Dedifferentiated amniotic fluid mesenchymal stem cell (primary cell): ENCODE measurements at regions not wholly inside any gene's neighbourhood (a gene's known extent, or its start where the extent isn't known, plus 50 kb on each side); places are given as distances from the start of the nearest gene placed in this dataset.
"Not testable (repeated sequence)": the region's sequence is repeated elsewhere in the genome, so short reads cannot be mapped to it uniquely, and the experiment has no call there.

Experiments used
- DNase-seq: peaks from one replicate; pipeline ENCODE4 v3.0.0-alpha.2; 2016; ENCODE audit errors: extremely low spot score

- no peak for DNase-seq
These were observed 174.8 kb downstream of the PDGFRA start for GRCh38 chr4:54403700-54404453.

DNA sequence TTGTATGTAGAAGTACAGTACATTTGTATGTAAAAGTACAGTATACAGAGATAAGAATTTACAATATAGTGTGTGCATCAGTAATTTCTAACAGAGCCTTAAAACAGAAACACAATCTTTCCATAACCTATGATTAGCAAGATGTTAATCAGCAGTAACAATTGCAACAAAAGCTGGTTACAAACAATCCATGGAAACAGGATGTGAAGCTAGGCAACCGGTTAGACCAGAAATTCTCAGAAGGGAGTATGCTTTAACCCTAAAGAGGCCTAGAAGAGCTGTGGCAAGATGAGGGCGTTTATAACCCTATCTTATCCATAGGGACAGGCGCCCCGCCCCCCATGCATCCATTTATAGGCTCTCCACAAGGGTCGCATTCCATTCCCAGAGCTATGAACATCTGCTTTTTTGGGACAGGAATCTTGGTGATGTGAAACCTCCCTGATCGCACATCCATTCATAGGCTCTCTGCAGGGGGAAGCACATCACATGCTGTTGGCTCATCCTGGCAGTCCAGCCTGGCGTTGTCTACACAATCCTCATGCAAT lies 180.3 kb downstream of the PDGFRA start:
- not testable (repeated sequence) for DNase-seq

- DNase-seq = no peak
These were observed 185.5 kb downstream of the PDGFRA start for GRCh38 chr4:54414545-54414944.

GRCh38 chr4:54417476-54417875 lies 188.4 kb downstream of the PDGFRA start:
- no peak for DNase-seq

DNA sequence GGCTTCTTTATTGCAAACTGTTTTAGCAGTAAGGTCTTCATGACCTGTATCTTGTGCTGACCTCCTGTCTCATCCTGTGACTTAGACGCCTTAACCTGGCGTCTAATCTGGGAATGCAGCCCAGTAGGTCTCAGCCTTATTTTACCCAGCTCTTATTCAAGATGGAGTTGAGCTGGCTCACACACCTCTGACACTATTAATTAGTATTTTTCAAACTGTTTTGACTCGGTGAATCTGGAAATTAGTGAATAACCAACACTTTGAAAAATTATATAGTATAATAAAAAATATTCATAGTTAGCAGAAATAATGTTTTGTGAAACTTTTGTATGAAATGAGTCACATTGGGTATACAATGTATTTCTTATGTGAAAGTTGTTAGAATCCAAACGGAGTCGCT lies 189.4 kb downstream of the PDGFRA start:
- DNase-seq = no peak

GRCh38 chr4:54423066-54423465 lies 194.0 kb downstream of the PDGFRA start:
- no peak for DNase-seq

DNA sequence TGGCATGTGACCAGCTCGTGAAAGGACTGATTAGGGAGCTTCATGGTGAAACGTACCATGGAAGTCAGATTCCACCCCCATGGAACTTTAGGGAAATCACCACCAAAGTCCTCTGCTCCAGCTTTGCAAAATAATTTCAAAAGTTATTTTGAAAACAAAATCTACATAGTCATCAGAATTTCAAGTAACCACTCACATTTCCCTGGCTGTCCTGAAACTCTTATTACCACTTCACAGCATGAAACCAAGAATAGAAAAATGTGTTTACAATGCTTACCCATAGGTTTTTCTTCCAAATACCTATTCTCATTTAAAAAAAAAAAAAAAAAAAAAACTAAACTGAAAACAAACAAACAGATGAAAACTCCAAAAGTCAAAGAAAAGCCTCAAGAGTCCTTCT lies 198.7 kb downstream of the PDGFRA start:
- no peak for DNase-seq

GRCh38 chr4:54428940-54429339 lies 199.8 kb downstream of the PDGFRA start:
- no peak for DNase-seq

- no peak for DNase-seq
These were observed 204.6 kb downstream of the PDGFRA start for GRCh38 chr4:54433686-54434085.

GRCh38 chr4:54439831-54440243 lies 210.7 kb downstream of the PDGFRA start:
- DNase-seq = peak; percentile 34

GRCh38 chr4:54440394-54441136 lies 211.5 kb downstream of the PDGFRA start:
- peak; percentile 48 for DNase-seq

DNA sequence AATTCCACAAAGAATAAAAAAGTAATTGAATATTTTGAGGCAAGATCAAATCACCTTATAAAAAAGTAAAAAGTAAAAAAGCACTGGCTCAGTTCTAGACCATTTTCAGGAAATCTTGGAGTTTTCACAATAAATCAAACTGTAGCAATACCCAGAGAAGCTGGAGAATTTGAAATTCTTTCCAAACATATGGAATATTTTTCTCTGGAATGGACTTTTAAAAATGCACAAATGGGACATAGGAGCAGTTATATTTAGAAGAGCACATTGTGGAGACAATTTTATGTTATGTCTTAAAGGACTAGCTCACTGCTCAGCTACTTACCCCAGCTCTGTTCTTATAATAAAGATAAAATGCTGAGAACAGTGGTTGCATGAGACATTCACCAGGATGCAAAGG lies 211.9 kb upstream of the KIT start:
- no peak for DNase-seq

GRCh38 chr4:54446581-54446980 lies 211.2 kb upstream of the KIT start:
- no peak for DNase-seq

DNA sequence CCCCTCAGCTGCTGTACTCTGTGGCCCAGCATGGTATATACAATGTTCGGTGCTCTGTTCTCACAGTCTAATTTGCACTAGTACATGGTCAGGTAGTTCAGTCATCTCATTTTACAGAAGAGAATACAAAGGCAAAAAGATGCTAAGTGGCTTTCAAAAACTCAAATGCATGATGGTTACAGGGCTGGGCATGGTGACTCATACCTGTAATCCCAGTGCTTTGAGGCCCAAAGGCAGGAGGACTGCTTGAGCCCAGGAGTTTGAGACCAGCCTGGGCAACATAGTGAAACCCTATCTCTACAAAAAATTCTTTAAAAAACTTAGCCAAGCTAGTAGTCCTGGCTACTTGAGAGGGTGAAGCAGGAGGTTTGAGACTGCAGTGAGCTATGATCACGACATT lies 210.5 kb upstream of the KIT start:
- no peak for DNase-seq

- DNase-seq = no peak
These were observed 207.8 kb upstream of the KIT start for GRCh38 chr4:54449999-54450398.

DNA sequence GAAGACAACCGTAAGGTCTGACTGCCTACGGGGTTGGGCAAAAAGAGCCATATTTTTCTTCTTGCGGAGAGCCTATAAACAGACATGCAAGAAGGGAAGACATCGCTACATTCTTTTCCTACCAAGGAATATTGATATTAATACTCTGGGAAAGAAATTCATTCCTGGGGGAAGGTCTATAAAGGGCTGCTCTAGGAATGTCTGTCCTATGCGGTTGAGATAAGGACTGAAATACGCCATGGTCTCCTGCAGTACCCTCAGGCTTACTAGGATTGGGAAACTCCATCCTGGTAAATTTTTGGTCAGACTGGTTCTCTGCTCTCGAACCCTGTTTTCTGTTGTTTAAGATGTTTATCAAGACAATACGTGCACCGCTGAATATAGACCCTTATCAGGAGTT lies 190.8 kb upstream of the KIT start:
- DNase-seq = not testable (repeated sequence)

GRCh38 chr4:54473077-54473545 lies 184.6 kb upstream of the KIT start:
- DNase-seq = no peak

DNA sequence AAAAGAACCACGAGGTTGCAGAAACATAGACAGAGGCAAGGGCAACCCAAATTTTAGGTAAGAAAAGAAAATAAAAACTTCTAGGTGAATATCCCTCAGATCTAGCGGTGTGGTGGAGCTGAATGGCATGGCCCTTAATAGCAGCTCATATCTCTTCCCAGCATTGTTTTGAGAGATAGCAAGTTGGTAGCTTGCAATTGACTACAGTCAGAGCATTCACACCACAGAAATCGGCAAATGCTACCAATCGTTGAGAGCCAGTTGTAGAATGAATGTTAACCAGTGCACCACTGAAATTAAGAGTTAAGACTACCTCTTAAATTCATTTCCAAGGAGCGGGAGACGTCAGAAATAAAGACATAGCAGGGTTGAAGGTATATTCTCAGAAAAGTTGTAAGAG lies 184.0 kb upstream of the KIT start:
- DNase-seq = no peak

DNA sequence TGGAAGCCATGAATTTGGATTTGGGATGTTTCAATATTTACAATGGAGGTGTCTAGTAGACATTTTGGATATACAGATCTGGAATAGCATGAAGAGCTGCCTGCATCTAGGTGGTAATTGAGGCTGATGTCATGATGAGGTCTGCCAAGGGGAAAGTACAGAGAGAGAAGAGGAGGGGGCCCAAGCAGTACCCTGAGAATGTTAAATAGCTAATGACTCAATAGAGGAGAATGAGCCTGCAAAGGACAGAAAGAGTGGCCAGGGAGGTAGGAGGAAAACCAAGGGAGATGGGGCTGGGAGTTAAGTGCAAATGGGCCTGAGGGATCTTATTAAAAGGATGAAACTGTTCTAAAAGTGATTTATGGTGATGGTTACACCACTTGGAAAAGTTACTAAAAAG lies 182.2 kb upstream of the KIT start:
- no peak for DNase-seq

DNA sequence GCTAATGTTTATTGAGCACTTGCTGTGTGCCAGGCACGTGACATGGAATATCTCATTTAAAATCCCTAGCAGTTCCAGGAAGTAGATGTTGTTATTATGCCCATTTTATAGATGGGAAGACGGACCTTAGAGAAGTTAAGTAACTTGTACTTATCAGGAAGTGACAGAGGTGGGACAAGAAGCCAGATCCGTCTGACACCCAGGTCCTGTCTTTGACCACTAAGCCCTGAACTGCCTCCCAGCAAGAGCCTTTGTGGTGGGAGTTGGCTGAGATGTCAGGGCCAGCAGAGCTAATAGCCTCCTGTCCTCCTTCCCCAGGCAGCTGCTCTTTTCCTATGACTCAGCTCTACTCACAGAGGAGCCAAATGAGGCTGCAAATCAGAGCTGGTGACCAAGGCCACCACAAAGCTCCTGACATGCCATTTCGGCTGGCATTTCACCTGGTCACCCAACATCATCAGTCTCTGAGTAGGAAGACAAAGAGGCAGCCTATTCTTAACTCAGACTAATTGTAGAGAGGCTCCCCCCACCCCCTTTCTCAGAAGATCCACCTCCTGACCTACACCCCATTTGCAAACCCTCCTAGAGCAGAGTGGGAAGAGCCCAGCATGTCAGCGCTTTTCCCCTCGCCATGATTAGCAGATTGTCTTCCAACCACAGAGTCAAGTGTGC lies 175.1 kb upstream of the KIT start:
- no peak for DNase-seq

- no peak for DNase-seq
These were observed 173.4 kb upstream of the KIT start for GRCh38 chr4:54484383-54484782.

DNA sequence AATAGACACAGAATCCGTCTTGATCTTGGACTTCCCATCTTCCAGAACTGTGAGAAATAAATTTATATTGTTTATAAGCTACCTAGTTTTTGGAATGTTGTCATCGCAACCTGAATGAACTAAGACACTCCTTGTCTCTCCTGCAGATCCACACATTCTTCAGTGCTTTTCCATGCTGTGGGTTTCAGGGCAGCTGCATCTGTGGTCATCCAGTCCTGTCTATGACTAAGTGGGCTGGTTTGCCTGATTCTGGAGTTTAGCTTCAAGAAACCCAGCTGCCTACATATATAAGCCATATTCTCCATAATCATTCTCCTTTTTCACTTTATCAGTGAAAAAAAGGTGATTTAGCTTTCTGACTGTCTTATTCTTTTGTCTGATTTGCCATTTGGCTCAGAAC lies 170.3 kb upstream of the KIT start:
- DNase-seq = no peak
